ENCODE measurements at regions not wholly inside any gene's neighbourhood (a gene's known extent, or its start where the extent isn't known, plus 50 kb on each side); places are given as distances from the start of the nearest gene placed in this dataset.

- ATAC-seq: no peak
- TF ChIP-seq RARB (CRISPR knock-in tag; IDR thresholded peaks at IDR 0.05) (no peak), ARNTL (CRISPR knock-in tag; IDR thresholded peaks at IDR 0.05; ENCODE audit: borderline replicate concordance, low read depth) (no peak), PPARA (CRISPR knock-in tag; IDR thresholded peaks at IDR 0.05; ENCODE audit: borderline replicate concordance) (no peak), ESRRG (CRISPR knock-in tag; IDR thresholded peaks at IDR 0.05) (no peak), SNAI2 (CRISPR knock-in tag; IDR thresholded peaks at IDR 0.05) (no peak), ZFP3 (CRISPR knock-in tag; IDR thresholded peaks at IDR 0.05) (no peak), BACH2 (CRISPR knock-in tag; IDR thresholded peaks at IDR 0.05; ENCODE audit: borderline replicate concordance) (no peak), ZNF70 (CRISPR knock-in tag; IDR thresholded peaks at IDR 0.05) (no peak), CSDC2 (CRISPR knock-in tag; IDR thresholded peaks at IDR 0.05) (no peak), OSR1 (CRISPR knock-in tag; IDR thresholded peaks at IDR 0.05) (no peak), ZNF8 (CRISPR knock-in tag; IDR thresholded peaks at IDR 0.05) (no peak), ZFP30 (CRISPR knock-in tag; IDR thresholded peaks at IDR 0.05) (no peak), ZNF565 (CRISPR knock-in tag; conservative IDR thresholded peaks at IDR 0.05; ENCODE audit: low read depth) (no peak), ISL1 (CRISPR knock-in tag; IDR thresholded peaks at IDR 0.05) (no peak), TOX (CRISPR knock-in tag; IDR thresholded peaks at IDR 0.05; ENCODE audit: borderline replicate concordance) (no peak), GLIS3 (CRISPR knock-in tag; IDR thresholded peaks at IDR 0.05) (no peak)
- TF ChIP-seq, protein P1, sequence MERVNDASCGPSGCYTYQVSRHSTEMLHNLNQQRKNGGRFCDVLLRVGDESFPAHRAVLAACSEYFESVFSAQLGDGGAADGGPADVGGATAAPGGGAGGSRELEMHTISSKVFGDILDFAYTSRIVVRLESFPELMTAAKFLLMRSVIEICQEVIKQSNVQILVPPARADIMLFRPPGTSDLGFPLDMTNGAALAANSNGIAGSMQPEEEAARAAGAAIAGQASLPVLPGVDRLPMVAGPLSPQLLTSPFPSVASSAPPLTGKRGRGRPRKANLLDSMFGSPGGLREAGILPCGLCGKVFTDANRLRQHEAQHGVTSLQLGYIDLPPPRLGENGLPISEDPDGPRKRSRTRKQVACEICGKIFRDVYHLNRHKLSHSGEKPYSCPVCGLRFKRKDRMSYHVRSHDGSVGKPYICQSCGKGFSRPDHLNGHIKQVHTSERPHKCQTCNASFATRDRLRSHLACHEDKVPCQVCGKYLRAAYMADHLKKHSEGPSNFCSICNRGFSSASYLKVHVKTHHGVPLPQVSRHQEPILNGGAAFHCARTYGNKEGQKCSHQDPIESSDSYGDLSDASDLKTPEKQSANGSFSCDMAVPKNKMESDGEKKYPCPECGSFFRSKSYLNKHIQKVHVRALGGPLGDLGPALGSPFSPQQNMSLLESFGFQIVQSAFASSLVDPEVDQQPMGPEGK (CRISPR knock-in tag; IDR thresholded peaks at IDR 0.05; ENCODE audit: borderline replicate concordance): no peak
- TF ChIP-seq, protein P2, sequence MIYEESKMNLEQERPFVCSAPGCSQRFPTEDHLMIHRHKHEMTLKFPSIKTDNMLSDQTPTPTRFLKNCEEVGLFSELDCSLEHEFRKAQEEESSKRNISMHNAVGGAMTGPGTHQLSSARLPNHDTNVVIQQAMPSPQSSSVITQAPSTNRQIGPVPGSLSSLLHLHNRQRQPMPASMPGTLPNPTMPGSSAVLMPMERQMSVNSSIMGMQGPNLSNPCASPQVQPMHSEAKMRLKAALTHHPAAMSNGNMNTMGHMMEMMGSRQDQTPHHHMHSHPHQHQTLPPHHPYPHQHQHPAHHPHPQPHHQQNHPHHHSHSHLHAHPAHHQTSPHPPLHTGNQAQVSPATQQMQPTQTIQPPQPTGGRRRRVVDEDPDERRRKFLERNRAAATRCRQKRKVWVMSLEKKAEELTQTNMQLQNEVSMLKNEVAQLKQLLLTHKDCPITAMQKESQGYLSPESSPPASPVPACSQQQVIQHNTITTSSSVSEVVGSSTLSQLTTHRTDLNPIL (CRISPR knock-in tag; IDR thresholded peaks at IDR 0.05; ENCODE audit: low read depth): no peak
- TF ChIP-seq, protein P3, sequence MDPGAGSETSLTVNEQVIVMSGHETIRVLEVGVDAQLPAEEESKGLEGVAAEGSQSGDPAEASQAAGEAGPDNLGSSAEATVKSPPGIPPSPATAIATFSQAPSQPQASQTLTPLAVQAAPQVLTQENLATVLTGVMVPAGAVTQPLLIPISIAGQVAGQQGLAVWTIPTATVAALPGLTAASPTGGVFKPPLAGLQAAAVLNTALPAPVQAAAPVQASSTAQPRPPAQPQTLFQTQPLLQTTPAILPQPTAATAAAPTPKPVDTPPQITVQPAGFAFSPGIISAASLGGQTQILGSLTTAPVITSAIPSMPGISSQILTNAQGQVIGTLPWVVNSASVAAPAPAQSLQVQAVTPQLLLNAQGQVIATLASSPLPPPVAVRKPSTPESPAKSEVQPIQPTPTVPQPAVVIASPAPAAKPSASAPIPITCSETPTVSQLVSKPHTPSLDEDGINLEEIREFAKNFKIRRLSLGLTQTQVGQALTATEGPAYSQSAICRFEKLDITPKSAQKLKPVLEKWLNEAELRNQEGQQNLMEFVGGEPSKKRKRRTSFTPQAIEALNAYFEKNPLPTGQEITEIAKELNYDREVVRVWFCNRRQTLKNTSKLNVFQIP (CRISPR knock-in tag; IDR thresholded peaks at IDR 0.05; ENCODE audit: borderline replicate concordance, low read depth): no peak
Observed at GRCh38 chr11:109815500-109816150, 277.6 kb upstream of the ZC3H12C start.

DNA sequence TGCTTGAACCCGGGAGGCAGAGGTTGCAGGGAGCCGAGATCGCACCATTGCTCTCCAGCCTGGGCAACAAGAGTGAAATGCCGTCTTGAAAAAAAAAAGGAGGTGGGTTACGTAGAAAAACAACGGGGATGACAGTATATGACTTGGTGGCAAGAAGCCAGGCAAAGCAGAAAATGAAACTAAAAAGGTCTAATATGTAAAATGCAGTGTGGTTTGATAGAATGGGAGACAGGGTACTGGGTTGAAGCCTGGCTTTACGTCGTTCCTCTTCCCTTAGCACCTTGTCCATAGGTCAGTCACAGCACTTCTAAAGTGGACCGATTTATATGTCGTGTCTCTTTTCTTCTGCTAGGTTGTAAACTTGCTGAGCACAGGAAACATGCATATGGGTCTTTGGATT is 274.9 kb upstream of the ZC3H12C start:
- ATAC-seq: no peak
- TF ChIP-seq ZC3H10 (CRISPR knock-in tag; IDR thresholded peaks at IDR 0.05) (no peak), ZNF565 (CRISPR knock-in tag; conservative IDR thresholded peaks at IDR 0.05; ENCODE audit: low read depth) (no peak), PPARA (CRISPR knock-in tag; IDR thresholded peaks at IDR 0.05; ENCODE audit: borderline replicate concordance) (no peak), BACH2 (CRISPR knock-in tag; IDR thresholded peaks at IDR 0.05; ENCODE audit: borderline replicate concordance) (no peak)

DNA sequence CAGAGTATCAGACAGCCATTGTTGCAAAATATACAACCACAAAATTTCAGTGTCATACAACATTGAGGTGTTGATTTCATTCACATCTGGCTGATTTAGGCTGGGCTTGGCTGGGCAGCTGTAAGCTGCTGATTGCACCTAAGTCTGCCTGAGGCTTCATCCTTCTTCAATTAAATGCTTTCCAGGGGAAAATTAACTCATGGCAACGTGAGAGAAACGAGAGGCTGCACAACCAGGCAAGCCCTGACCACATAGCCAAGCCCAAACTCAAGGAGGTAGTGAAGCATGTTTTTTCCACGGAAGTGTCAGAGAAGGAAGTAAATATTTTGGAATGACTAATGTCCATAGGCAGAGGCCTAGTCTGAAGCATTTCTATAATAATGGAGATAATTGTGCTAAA is 273.8 kb upstream of the ZC3H12C start:
- TF ChIP-seq ZNF8 (CRISPR knock-in tag; IDR thresholded peaks at IDR 0.05) (no peak), ZNF565 (CRISPR knock-in tag; conservative IDR thresholded peaks at IDR 0.05; ENCODE audit: low read depth) (no peak), BACH2 (CRISPR knock-in tag; IDR thresholded peaks at IDR 0.05; ENCODE audit: borderline replicate concordance) (no peak), SNAI2 (CRISPR knock-in tag; IDR thresholded peaks at IDR 0.05) (no peak), GLIS3 (CRISPR knock-in tag; IDR thresholded peaks at IDR 0.05) (no peak), CSRNP3 (CRISPR knock-in tag; IDR thresholded peaks at IDR 0.05) (no peak), ESRRG (CRISPR knock-in tag; IDR thresholded peaks at IDR 0.05) (no peak), ZFP30 (CRISPR knock-in tag; IDR thresholded peaks at IDR 0.05) (no peak), TOX (CRISPR knock-in tag; IDR thresholded peaks at IDR 0.05; ENCODE audit: borderline replicate concordance) (no peak), ZC3H10 (CRISPR knock-in tag; IDR thresholded peaks at IDR 0.05) (no peak), TCF4 (CRISPR knock-in tag; IDR thresholded peaks at IDR 0.05; ENCODE audit: borderline replicate concordance) (no peak), PPARA (CRISPR knock-in tag; IDR thresholded peaks at IDR 0.05; ENCODE audit: borderline replicate concordance) (no peak), CSDC2 (CRISPR knock-in tag; IDR thresholded peaks at IDR 0.05) (no peak), ZFP3 (CRISPR knock-in tag; IDR thresholded peaks at IDR 0.05) (no peak), OSR1 (CRISPR knock-in tag; IDR thresholded peaks at IDR 0.05) (no peak), ZNF70 (CRISPR knock-in tag; IDR thresholded peaks at IDR 0.05) (no peak), ISL1 (CRISPR knock-in tag; IDR thresholded peaks at IDR 0.05) (no peak)
- TF ChIP-seq, protein P2 (CRISPR knock-in tag; IDR thresholded peaks at IDR 0.05; ENCODE audit: low read depth): no peak
- TF ChIP-seq, protein P4, sequence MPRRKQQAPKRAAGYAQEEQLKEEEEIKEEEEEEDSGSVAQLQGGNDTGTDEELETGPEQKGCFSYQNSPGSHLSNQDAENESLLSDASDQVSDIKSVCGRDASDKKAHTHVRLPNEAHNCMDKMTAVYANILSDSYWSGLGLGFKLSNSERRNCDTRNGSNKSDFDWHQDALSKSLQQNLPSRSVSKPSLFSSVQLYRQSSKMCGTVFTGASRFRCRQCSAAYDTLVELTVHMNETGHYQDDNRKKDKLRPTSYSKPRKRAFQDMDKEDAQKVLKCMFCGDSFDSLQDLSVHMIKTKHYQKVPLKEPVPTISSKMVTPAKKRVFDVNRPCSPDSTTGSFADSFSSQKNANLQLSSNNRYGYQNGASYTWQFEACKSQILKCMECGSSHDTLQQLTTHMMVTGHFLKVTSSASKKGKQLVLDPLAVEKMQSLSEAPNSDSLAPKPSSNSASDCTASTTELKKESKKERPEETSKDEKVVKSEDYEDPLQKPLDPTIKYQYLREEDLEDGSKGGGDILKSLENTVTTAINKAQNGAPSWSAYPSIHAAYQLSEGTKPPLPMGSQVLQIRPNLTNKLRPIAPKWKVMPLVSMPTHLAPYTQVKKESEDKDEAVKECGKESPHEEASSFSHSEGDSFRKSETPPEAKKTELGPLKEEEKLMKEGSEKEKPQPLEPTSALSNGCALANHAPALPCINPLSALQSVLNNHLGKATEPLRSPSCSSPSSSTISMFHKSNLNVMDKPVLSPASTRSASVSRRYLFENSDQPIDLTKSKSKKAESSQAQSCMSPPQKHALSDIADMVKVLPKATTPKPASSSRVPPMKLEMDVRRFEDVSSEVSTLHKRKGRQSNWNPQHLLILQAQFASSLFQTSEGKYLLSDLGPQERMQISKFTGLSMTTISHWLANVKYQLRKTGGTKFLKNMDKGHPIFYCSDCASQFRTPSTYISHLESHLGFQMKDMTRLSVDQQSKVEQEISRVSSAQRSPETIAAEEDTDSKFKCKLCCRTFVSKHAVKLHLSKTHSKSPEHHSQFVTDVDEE (CRISPR knock-in tag; IDR thresholded peaks at IDR 0.05): no peak
- TF ChIP-seq, protein P1 (CRISPR knock-in tag; IDR thresholded peaks at IDR 0.05; ENCODE audit: borderline replicate concordance): no peak
- no peak for ATAC-seq

Data from SK-N-SH treated with all-trans-retinoic acid at 6 μM for 48 hours (cell line).